Transverse colon (tissue), 4 donors: ENCODE measurements at regions not wholly inside any gene's neighbourhood (a gene's known extent, or its start where the extent isn't known, plus 50 kb on each side); places are given as distances from the start of the nearest gene placed in this dataset.
"Not testable (repeated sequence)": the region's sequence is repeated elsewhere in the genome, so short reads cannot be mapped to it uniquely, and the experiment has no call there.

Experiments used
- EP300 ChIP-seq: sonication (generic); formaldehyde crosslinking; IDR thresholded peaks from one replicate; pipeline ENCODE4 v1.6.1; 2017; ENCODE audit warnings: antibody characterized with exemption, low read depth
- POLR2A ChIP-seq: fragments of 450-650 bp; IDR thresholded peaks from one replicate; pipeline ENCODE4 v1.6.1; 2016; ENCODE audit warnings: antibody characterized with exemption, mild to moderate bottlenecking, moderate library complexity
- POLR2AphosphoS5 ChIP-seq, 3 donors: sonication (generic); formaldehyde crosslinking; IDR thresholded peaks; one replicate each; pipeline ENCODE4 v1.6.1; 2016; ENCODE audit warnings: antibody characterized with exemption in 3 of 3
- TF ChIP-seq, protein P1 (sequence below), 5 experiments: fragments of 200-600 bp in 3 of 5; fragments of 450-650 bp in 2 of 5; sonication (generic) in 3 of 5; IDR thresholded peaks; 1 replicate in 2 of 5; 2 replicates in 3 of 5; pipeline ENCODE4 v1.5.1; 2016 to 2017; ENCODE audit warnings: antibody characterized with exemption in 5 of 5, inconsistent platforms in 3 of 5, mild to moderate bottlenecking in 2 of 5, moderate library complexity in 1 of 5

DNA sequence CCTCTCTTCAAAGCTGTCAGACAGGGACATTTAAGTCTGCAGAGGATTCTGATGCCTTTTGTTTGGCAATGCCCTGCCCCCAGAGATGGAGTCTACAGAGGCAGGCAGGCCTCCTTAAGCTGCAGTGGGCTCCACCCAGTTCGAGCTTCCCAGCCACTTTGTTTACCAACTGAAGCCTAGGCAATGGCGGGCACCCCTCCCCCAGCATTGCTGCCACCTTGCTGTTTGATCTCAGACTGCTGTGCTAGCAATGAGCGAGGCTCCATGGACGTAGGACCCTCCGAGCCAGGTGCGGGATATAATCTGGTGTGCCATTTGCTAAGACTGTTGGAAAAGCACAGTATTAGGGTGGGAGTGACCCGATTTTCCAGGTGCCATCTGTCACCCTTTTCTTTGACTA, 207.7 kb downstream of the OTOP1 start:
- not testable (repeated sequence) for TF ChIP-seq EP300; POLR2AphosphoS5 (IDR thresholded peaks at IDR 0.05); POLR2A
- TF ChIP-seq, protein P1, sequence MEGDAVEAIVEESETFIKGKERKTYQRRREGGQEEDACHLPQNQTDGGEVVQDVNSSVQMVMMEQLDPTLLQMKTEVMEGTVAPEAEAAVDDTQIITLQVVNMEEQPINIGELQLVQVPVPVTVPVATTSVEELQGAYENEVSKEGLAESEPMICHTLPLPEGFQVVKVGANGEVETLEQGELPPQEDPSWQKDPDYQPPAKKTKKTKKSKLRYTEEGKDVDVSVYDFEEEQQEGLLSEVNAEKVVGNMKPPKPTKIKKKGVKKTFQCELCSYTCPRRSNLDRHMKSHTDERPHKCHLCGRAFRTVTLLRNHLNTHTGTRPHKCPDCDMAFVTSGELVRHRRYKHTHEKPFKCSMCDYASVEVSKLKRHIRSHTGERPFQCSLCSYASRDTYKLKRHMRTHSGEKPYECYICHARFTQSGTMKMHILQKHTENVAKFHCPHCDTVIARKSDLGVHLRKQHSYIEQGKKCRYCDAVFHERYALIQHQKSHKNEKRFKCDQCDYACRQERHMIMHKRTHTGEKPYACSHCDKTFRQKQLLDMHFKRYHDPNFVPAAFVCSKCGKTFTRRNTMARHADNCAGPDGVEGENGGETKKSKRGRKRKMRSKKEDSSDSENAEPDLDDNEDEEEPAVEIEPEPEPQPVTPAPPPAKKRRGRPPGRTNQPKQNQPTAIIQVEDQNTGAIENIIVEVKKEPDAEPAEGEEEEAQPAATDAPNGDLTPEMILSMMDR (IDR thresholded peaks at IDR 0.05), result not testable (repeated sequence)
